Naive B cell (primary cell): ENCODE measurements at regions not wholly inside any gene's neighbourhood (a gene's known extent, or its start where the extent isn't known, plus 50 kb on each side); places are given as distances from the start of the nearest gene placed in this dataset.

Experiments used
- ATAC-seq, 2 donors: fragments of 150-1000 bp; cut with Tn5 transposase; 2 replicates each; pipeline ENCODE4 v1.10.0; 2021; ENCODE audit warnings: low read depth in 2 of 2, mild to moderate bottlenecking in 2 of 2, moderate library complexity in 2 of 2
- DNase-seq: peaks from one replicate; pipeline ENCODE4 v3.0.0; 2022
- H3K27ac Mint-ChIP-seq, 6 donors: one replicate each; pipeline ENCODE4 v1.8.0; 2020 to 2022; ENCODE audit warnings: mild to moderate bottlenecking in 6 of 6, mixed read lengths in 6 of 6, moderate library complexity in 5 of 6, inconsistent platforms in 2 of 6
- H3K27me3 Mint-ChIP-seq, 3 donors: one replicate each; pipeline ENCODE4 v1.8.0; 2021 to 2022; ENCODE audit warnings: mixed read lengths in 3 of 3, mild to moderate bottlenecking in 1 of 3
- H3K36me3 Mint-ChIP-seq, 2 donors: one replicate each; pipeline ENCODE4 v1.8.0; 2020 to 2022; ENCODE audit warnings: mixed read lengths in 2 of 2, inconsistent platforms in 1 of 2, mild to moderate bottlenecking in 1 of 2
- H3K4me1 Mint-ChIP-seq, 3 donors: one replicate each; pipeline ENCODE4 v1.8.0; 2020 to 2022; ENCODE audit warnings: mixed read lengths in 3 of 3, inconsistent platforms in 1 of 3, mild to moderate bottlenecking in 1 of 3, moderate library complexity in 1 of 3
- H3K4me3 Mint-ChIP-seq, 8 donors: one replicate each; pipeline ENCODE4 v1.8.0; 2020 to 2022; ENCODE audit warnings: mild to moderate bottlenecking in 8 of 8, mixed read lengths in 8 of 8, moderate library complexity in 8 of 8, inconsistent platforms in 2 of 8
- H3K9me3 Mint-ChIP-seq, 7 donors: one replicate each; pipeline ENCODE4 v1.8.0; 2020 to 2022; ENCODE audit warnings: mixed read lengths in 7 of 7, mild to moderate bottlenecking in 5 of 7, inconsistent platforms in 2 of 7, moderate library complexity in 1 of 7

DNA sequence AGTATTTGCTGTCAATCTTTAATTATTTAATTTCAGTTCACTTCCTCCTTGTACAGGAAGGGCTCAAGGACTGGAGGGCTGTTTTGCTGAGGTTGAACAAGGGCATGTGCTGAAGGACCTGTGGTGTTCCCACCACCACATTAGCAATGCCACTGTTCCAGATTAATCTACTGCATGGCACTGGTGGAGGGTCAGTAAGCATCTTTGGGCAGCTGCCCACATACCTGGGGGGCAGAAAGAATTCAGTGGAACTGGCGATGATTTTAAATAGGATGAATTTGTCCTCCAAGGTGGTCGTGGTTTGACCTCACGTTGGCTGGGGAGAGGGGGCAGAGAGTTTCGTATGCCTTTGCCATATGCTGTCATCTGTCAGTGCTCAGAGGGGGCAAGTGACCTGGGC, 244.8 kb downstream of the TLE3 start:
- Mint-ChIP-seq H3K36me3 (peaks cover 0 to 12% of the 10 kb centered on the region in 2 donors), H3K27ac (no peak overlapping the region), H3K9me3 (peaks cover 2 to 10% (median 8%) of the 10 kb centered on the region in 7 donors), H3K27me3 (peaks cover 22 to 73% (median 44%) of the 10 kb centered on the region in 3 donors), H3K4me1 (peaks cover 0 to 12% (median 10%) of the 10 kb centered on the region in 3 donors), H3K4me3 (no peak overlapping the region)
- no peak for ATAC-seq
- DNase-seq: no peak

DNA sequence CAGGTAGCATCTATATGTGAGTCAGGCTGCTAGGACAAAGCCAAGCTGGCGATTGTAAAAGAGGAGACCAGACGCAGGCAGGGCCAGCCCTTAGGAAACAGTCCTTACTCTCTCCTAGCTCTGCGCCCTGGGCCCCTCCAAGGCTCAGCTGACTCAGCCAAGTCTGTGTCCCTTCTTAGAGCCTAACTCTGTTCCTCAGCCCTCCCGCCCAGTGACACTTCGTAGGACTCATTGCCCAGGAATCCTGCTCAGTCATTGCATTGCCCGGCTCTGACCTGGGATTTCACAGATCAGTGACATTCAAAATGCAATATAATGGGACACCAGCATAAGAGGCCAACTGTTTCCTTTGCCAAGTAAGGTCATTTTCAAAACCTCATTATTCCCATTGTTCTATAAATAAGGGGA, 244.2 kb downstream of the TLE3 start:
- no peak overlapping the region for H3K27ac Mint-ChIP-seq
- peaks cover 2 to 10% (median 8%) of the 10 kb centered on the region in 7 donors for H3K9me3 Mint-ChIP-seq
- ATAC-seq (no peak), DNase-seq (no peak)
- peaks cover 22 to 70% (median 41%) of the 10 kb centered on the region in 3 donors for H3K27me3 Mint-ChIP-seq
- peaks cover 0 to 14% (median 12%) of the 10 kb centered on the region in 3 donors for H3K4me1 Mint-ChIP-seq
- no peak overlapping the region for H3K4me3 Mint-ChIP-seq
- H3K36me3 Mint-ChIP-seq: peaks cover 0 to 12% of the 10 kb centered on the region in 2 donors

DNA sequence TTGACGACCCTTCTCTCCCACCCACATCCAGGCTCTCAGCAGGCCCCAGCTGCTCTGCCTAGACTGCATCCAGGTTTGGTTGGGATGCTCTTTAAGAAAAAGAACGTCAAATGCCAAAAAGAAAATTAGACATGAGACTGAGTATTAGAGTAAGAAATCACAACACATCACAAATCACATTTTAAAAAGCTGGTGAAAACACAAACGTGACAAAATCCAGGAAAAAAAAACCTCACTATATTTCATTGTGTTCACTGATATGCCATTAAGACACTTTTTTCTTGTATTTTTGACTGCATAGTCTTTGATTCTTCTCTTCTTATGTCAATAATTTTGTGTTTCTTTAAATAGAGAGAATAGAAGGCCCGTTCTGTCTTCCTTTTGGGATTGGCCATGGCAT, 243.7 kb downstream of the TLE3 start:
- peaks cover 2 to 10% (median 8%) of the 10 kb centered on the region in 7 donors for H3K9me3 Mint-ChIP-seq
- H3K36me3 Mint-ChIP-seq: peaks cover 0 to 12% of the 10 kb centered on the region in 2 donors
- ATAC-seq (no peak), DNase-seq (no peak)
- no peak overlapping the region for H3K4me3 Mint-ChIP-seq
- peaks cover 22 to 65% (median 37%) of the 10 kb centered on the region in 3 donors for H3K27me3 Mint-ChIP-seq
- peaks cover 0 to 14% (median 12%) of the 10 kb centered on the region in 3 donors for H3K4me1 Mint-ChIP-seq
- no peak overlapping the region for H3K27ac Mint-ChIP-seq

DNA sequence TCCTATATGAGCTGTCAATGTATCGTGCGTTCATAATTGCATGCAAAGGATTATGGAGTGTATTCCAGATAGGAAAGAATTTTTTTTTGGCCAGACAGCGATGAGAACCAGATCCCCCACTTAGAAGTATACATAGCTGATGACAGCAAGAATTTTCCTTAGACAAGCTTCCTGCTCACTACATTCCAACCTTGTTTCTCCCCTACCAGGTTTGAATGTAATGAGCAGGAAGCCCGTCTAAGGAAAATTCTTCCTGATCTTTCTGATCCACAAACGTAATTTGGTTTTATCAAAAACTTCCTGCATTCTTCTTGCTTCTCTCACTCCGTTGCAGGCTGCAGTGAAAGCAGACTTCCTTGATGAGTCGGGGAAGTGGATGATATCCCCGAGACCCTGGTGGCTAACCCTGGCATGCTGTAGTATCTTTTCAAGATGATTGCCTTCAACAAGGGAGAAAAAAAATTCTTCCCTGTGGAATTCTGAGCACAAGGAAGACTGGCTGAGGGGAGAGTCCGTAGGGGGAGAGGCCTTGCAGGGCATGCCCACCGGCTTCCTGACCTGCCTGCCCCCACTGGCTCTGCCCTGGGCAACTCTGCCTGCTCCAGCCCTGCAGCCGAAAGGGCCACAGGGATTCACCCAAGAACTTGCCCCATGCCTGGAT, 243.1 kb downstream of the TLE3 start:
- no peak overlapping the region for H3K4me3 Mint-ChIP-seq
- H3K9me3 Mint-ChIP-seq: peaks cover 2 to 10% (median 8%) of the 10 kb centered on the region in 7 donors
- H3K36me3 Mint-ChIP-seq: peaks cover 0 to 12% of the 10 kb centered on the region in 2 donors
- peaks cover 22 to 61% (median 35%) of the 10 kb centered on the region in 3 donors for H3K27me3 Mint-ChIP-seq
- ATAC-seq (no peak), DNase-seq (no peak)
- no peak overlapping the region for H3K27ac Mint-ChIP-seq
- H3K4me1 Mint-ChIP-seq: peaks cover 0 to 14% (median 12%) of the 10 kb centered on the region in 3 donors

DNA sequence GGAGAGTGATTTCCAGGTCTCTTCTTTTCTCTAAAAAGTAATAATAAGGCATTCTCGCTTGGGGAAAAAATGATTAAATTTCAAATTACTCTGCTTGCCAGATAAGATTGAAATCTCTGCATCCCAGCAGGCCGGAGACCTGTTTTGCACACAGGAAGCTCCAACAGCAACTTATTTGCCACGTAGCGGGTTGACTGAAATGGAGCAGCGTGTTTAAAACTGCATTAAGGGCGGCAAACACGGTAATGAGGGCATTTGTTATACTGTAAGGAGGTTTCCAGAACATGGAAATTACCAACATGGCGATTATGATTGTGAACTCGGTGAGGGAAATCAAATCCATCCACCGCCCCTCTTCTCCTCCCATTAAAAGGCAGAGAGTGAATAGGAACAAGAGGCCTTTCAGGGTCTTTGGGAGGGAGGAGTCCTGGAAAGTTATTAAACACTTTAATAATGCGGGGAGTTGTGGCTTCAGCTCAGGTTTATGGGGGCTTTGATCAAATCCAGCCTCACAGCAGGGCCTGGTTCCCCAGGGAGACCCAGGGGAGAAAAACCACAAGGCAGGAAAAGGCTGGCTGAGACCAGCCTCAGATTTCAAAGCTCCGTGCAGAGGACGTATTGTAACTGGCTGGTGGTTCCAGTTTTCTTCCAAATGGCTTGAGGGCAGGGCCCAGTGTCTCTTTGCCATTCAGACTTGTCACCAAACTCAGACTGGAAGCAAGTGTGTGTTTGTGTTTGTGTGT, 242.3 kb downstream of the TLE3 start:
- no peak for DNase-seq
- H3K27me3 Mint-ChIP-seq: peaks cover 20 to 58% (median 34%) of the 10 kb centered on the region in 3 donors
- H3K4me3 Mint-ChIP-seq: no peak overlapping the region
- peaks cover 0 to 14% (median 12%) of the 10 kb centered on the region in 3 donors for H3K4me1 Mint-ChIP-seq
- peaks cover 0 to 12% of the 10 kb centered on the region in 2 donors for H3K36me3 Mint-ChIP-seq
- H3K27ac Mint-ChIP-seq: no peak overlapping the region
- ATAC-seq: no peak
- H3K9me3 Mint-ChIP-seq: peaks cover 2 to 10% (median 8%) of the 10 kb centered on the region in 7 donors

DNA sequence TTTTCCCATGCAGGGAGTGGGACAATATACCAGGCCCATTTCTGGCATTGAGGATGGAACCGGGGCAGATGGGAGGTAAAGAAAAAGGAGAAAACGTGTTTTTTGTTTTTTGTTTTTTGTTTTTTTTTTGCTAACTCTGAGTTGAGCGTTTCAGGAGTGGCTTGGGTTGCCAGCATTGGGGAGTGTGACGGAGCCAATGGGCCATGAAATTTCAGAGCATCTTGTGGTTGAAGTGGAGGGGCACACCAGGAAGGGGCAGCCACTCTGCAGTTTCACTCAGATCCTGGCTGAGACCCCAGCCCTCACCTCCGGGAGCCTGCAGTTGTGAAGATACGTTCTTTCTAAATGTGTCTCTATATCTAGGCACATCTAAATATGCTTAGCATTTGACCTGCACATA, 240.5 kb downstream of the TLE3 start:
- H3K4me3 Mint-ChIP-seq: peak overlapping the region in 1 of 8 donors; percentile 51
- H3K27ac Mint-ChIP-seq: peak overlapping the region in 1 of 6 donors; percentile 64
- H3K9me3 Mint-ChIP-seq: peaks cover 2 to 10% (median 6%) of the 10 kb centered on the region in 7 donors
- H3K4me1 Mint-ChIP-seq: peaks cover 0 to 14% (median 12%) of the 10 kb centered on the region in 3 donors
- ATAC-seq (no peak), DNase-seq (no peak)
- peaks cover 0 to 12% of the 10 kb centered on the region in 2 donors for H3K36me3 Mint-ChIP-seq
- H3K27me3 Mint-ChIP-seq: peaks cover 31 to 42% (median 34%) of the 10 kb centered on the region in 3 donors

DNA sequence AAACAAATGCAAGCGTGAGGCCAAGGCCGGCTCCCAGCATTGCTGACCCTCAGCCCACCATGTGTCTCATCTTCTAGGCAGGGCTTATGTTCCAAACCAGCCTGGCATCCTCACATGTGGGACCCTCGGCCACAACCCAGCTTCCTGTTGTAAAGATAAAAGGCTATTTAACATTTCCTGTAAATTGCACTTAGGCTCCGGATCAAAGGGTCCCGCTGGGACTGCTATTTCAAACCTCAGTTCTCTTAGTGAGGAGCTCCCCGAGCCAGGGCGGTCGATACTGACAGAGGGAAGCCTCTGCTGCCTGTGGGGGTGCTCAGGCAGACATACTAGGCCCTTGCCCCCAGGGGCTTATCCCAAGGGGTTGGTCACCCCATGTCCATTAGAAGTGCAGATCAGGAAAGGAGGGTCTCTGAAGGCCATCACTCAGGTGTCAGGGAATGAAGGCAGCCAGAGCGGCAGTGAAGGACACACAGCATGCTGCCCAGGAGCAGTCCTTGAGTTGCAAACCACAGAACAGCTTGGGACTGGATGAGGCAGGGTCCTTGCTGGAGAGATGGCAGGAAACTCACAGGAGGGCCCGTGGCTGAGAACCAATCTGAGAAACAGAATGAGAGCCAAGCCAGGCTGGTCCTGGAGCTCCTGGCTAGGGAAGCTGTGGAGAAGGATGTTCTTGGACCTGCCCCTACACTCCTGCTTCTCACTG, 239.9 kb downstream of the TLE3 start:
- H3K4me3 Mint-ChIP-seq: no peak overlapping the region

DNA sequence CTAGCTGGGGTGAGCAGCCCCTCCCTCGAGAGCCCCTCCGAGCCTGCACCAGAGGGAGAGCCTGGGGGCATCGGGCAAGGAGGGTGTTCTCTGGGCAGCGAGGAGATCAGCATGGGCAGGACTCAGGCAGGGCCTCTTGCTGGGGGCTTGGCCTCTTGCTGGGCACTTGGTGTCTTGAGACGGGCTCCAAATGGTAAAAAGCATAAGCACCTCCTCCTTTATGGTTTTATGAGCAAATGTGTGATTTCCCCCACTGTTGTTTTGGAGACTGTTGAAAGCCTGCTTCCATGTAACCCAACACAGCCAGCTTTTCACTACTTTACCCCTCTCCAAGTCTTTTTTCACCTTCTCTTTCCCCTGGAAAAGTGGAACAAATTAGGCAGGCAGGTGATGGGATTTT, 239.3 kb downstream of the TLE3 start:
- no peak overlapping the region for H3K4me3 Mint-ChIP-seq
- peaks cover 0 to 14% (median 12%) of the 10 kb centered on the region in 3 donors for H3K4me1 Mint-ChIP-seq
- ATAC-seq (no peak), DNase-seq (no peak)
- H3K27me3 Mint-ChIP-seq: peaks cover 37 to 41% (median 39%) of the 10 kb centered on the region in 3 donors
- no peak overlapping the region for H3K27ac Mint-ChIP-seq
- no peaks in the 10 kb centered on the region for H3K36me3 Mint-ChIP-seq
- no peaks in the 10 kb centered on the region for H3K9me3 Mint-ChIP-seq

More for the DNA sequence above, 239.9 kb downstream of the TLE3 start:
- Mint-ChIP-seq H3K4me1 (peaks cover 0 to 14% (median 12%) of the 10 kb centered on the region in 3 donors), H3K9me3 (peaks cover under 1 to 5% (median 3%) of the 10 kb centered on the region in 7 donors), H3K36me3 (peaks cover 0 to 6% of the 10 kb centered on the region in 2 donors), H3K27ac (peak overlapping the region in 2 of 6 donors; percentile 70 to 87), H3K27me3 (peaks cover 37 to 38% (median 37%) of the 10 kb centered on the region in 3 donors)
- no peak for ATAC-seq
- DNase-seq: no peak

DNA sequence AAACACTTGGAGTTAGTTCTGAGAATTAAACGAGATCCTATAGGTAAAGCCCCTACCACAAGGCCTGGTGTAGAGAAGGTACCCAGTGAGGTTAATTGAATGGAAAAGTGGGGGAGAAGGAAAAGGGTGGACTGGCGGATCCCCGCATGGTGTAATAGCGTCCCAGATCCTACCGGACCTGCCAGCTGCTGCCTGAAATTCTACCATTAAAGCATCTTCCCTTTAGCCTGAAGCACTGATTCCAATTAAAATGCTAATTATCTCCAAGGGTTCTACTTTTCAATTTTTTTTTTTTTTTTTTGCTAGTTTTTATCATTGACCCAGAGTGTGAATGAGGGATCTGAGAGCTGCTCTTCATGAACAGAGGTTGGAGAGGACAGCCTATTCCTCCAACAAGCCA, 237.9 kb downstream of the TLE3 start:
- H3K36me3 Mint-ChIP-seq: peaks cover 0 to 6% of the 10 kb centered on the region in 2 donors
- no peak overlapping the region for H3K4me3 Mint-ChIP-seq
- H3K27ac Mint-ChIP-seq: no peak overlapping the region
- peaks cover 41 to 51% (median 41%) of the 10 kb centered on the region in 3 donors for H3K27me3 Mint-ChIP-seq
- H3K9me3 Mint-ChIP-seq: no peaks in the 10 kb centered on the region
- DNase-seq (no peak), ATAC-seq (no peak)
- H3K4me1 Mint-ChIP-seq: peaks cover 0 to 14% (median 12%) of the 10 kb centered on the region in 3 donors

DNA sequence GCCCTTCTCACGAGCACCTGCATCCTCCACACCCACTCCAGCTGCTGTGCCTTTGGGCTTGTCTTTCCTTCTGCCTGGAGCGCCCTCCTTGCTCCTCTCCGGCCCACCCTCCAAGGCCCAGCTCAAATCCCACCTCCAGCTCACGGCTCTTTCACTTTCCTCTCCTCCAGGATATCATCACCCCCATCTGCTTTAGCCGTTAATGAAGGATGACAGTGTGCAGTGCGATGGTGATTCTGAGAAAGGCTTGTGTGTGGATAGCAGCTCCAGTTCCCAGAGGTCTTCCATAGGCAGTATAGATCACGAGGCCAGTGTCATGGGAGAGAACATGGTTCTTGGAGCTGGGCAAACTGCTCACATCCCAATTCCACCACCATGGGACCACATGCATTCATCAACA, 237.4 kb downstream of the TLE3 start:
- Mint-ChIP-seq H3K4me3 (peak overlapping the region in 2 of 8 donors; percentile 2 to 66), H3K36me3 (peaks cover 0 to 6% of the 10 kb centered on the region in 2 donors), H3K4me1 (peaks cover 0 to 14% (median 12%) of the 10 kb centered on the region in 3 donors), H3K27ac (peak overlapping the region in 1 of 6 donors; percentile 58), H3K9me3 (no peaks in the 10 kb centered on the region), H3K27me3 (peaks cover 37 to 51% (median 40%) of the 10 kb centered on the region in 3 donors)
- DNase-seq (no peak), ATAC-seq (no peak)

DNA sequence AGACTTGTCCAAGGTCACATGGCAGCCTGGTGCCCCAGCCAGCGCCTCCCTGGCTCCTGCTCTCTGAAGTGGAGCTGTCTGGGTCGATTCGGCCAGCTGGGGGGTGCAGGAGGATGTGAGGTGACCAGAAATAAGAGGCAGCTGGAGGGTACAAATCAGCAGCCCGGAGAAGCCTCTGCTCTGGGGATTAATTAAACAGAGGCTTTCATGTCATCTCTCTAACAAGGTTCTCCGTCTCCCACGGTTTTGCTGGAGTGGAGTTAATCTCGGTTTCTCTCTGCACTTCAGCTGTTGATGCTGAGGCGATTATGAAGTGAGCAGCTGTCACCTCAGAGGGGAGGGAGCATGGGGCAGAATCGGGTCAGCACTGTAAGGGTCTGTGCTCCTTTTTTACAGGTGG, 236.8 kb downstream of the TLE3 start:
- no peak overlapping the region for H3K4me3 Mint-ChIP-seq
- peaks cover 0 to 6% of the 10 kb centered on the region in 2 donors for H3K36me3 Mint-ChIP-seq
- H3K27ac Mint-ChIP-seq: no peak overlapping the region
- H3K9me3 Mint-ChIP-seq: no peaks in the 10 kb centered on the region
- ATAC-seq: no peak
- peaks cover 35 to 48% (median 36%) of the 10 kb centered on the region in 3 donors for H3K27me3 Mint-ChIP-seq
- H3K4me1 Mint-ChIP-seq: peaks cover 0 to 14% (median 12%) of the 10 kb centered on the region in 3 donors
- DNase-seq: no peak

DNA sequence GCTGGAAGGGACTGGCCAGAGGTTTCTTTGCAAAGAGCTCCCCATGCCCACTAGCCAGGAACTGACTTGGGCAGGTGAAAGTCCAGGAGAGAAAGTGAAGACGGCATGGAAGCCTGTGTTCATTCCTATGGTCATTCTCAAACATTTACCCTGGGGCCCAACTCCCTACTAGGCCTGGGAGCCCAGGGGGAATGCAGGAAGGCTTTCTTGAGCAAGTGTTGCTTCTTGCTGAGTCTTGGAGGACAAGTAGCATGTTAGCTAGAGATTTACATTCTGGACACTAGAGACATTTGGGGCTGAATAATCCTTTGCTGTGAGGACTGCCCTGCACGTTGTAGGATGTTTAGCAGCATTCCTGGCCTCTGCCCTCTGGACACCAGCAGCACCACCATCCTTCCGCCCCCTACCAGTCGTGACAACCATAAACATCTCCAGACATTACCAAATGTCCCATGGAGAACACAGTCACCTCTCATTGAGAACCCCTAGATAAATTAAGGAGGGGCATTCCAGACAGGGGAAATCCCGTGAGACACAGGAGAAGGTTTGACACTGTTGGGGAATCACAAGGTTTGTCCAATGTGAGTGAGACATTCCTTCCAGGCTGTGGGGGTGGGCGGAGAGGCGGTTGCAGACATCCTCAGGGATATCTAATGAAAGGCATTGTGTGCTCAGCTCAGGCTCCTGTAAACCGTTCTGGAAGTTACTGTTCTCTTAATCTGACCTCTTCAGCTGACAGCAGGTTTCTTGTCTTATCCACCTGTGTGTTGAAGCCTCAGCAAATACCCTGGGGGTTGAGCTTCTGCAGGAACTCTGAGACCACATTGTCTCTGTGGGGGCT, 236.2 kb downstream of the TLE3 start:
- peaks cover 35 to 42% (median 36%) of the 10 kb centered on the region in 3 donors for H3K27me3 Mint-ChIP-seq
- H3K36me3 Mint-ChIP-seq: peaks cover 0 to 6% of the 10 kb centered on the region in 2 donors
- H3K4me1 Mint-ChIP-seq: peaks cover 0 to 14% (median 11%) of the 10 kb centered on the region in 3 donors
- H3K4me3 Mint-ChIP-seq: no peak overlapping the region
- peak overlapping the region in 1 of 6 donors; percentile 38 for H3K27ac Mint-ChIP-seq
- no peaks in the 10 kb centered on the region for H3K9me3 Mint-ChIP-seq
- DNase-seq: no peak
- ATAC-seq: no peak
